H4 (cell line): ENCODE measurements at regions not wholly inside any gene's neighbourhood (a gene's known extent, or its start where the extent isn't known, plus 50 kb on each side); places are given as distances from the start of the nearest gene placed in this dataset.

Experiments
- DNase-seq: peaks from one replicate; pipeline ENCODE4 v3.0.0-alpha.2; 2015; ENCODE audit warnings: low spot score

GRCh38 chr5:160175438-160176218 is 53.7 kb upstream of the FABP6 start:
- DNase-seq, result peak; percentile 63

GRCh38 chr5:160174780-160175437 is 54.4 kb upstream of the FABP6 start:
- no peak for DNase-seq

- DNase-seq, result no peak
Measured at GRCh38 chr5:160174290-160174689, 55.0 kb upstream of the FABP6 start.

- no peak for DNase-seq
Measured at GRCh38 chr5:160171666-160172065, 52.4 kb upstream of the PWWP2A start.

- DNase-seq, result no peak
Measured at GRCh38 chr5:160169326-160169725, 50.1 kb upstream of the PWWP2A start.
